ENCODE measurements at regions not wholly inside any gene's neighbourhood (a gene's known extent, or its start where the extent isn't known, plus 50 kb on each side); places are given as distances from the start of the nearest gene placed in this dataset.

- TF ChIP-seq EZH2 (IDR thresholded peaks at IDR 0.05; ENCODE audit: borderline replicate concordance, low read depth, low read length, severe bottlenecking) (no peak), CTCF (IDR thresholded peaks at IDR 0.05; ENCODE audit: borderline replicate concordance, extremely low read depth, low read length, poor library complexity, severe bottlenecking) (no peak)
- no peak for DNase-seq
Measured at GRCh38 chr10:44326474-44327030, 58.3 kb downstream of the CXCL12 start.

GRCh38 chr10:44325596-44326307 is 59.1 kb downstream of the CXCL12 start:
- Histone ChIP-seq H3K36me3 (ENCODE audit: insufficient read depth, low read length) (no peaks in the 10 kb centered on the region), H3K4me1 (ENCODE audit: insufficient read depth, low read length) (no peaks in the 10 kb centered on the region), H3K27me3 (ENCODE audit: insufficient read depth, low read length, poor library complexity) (no peaks in the 10 kb centered on the region), H4K20me1 (ENCODE audit: insufficient read depth, low read length) (no peaks in the 10 kb centered on the region), H3K79me2 (ENCODE audit: insufficient read depth, low read length) (no peaks in the 10 kb centered on the region), H3K4me2 (ENCODE audit: insufficient read depth, low read length) (no peak overlapping the region), H3K4me3 (ENCODE audit: low read depth in 1 of 2, low read length in 2 of 2) (no peak overlapping the region), H3K9ac (ENCODE audit: low read depth, low read length) (no peak overlapping the region), H3K27ac (ENCODE audit: low read length) (no peak overlapping the region), H3K9me3 (ENCODE audit: insufficient read depth, low read length, severe bottlenecking) (no peaks in the 10 kb centered on the region), H2AFZ (ENCODE audit: low read depth, low read length) (no peak overlapping the region)
- TF ChIP-seq CTCF (IDR thresholded peaks at IDR 0.05; ENCODE audit: borderline replicate concordance, extremely low read depth, low read length, poor library complexity, severe bottlenecking) = no peak
- TF ChIP-seq EZH2 (IDR thresholded peaks at IDR 0.05; ENCODE audit: borderline replicate concordance, low read depth, low read length, severe bottlenecking) = no peak
- ATAC-seq (ENCODE audit: insufficient read depth, low read depth) = no peak
- DNase-seq = no peak

More at GRCh38 chr10:44326474-44327030, 58.3 kb downstream of the CXCL12 start:
- Histone ChIP-seq H3K4me3 (ENCODE audit: low read depth in 1 of 2, low read length in 2 of 2) (no peak overlapping the region), H2AFZ (ENCODE audit: low read depth, low read length) (no peak overlapping the region), H3K27me3 (ENCODE audit: insufficient read depth, low read length, poor library complexity) (no peaks in the 10 kb centered on the region), H3K4me1 (ENCODE audit: insufficient read depth, low read length) (no peaks in the 10 kb centered on the region), H3K36me3 (ENCODE audit: insufficient read depth, low read length) (no peaks in the 10 kb centered on the region), H3K4me2 (ENCODE audit: insufficient read depth, low read length) (no peak overlapping the region), H4K20me1 (ENCODE audit: insufficient read depth, low read length) (no peaks in the 10 kb centered on the region), H3K9ac (ENCODE audit: low read depth, low read length) (no peak overlapping the region), H3K79me2 (ENCODE audit: insufficient read depth, low read length) (no peaks in the 10 kb centered on the region), H3K27ac (ENCODE audit: low read length) (no peak overlapping the region), H3K9me3 (ENCODE audit: insufficient read depth, low read length, severe bottlenecking) (no peaks in the 10 kb centered on the region)
- no peak for ATAC-seq (ENCODE audit: insufficient read depth, low read depth)

- no peaks in the 10 kb centered on the region for H4K20me1 ChIP-seq (ENCODE audit: insufficient read depth, low read length)
- no peaks in the 10 kb centered on the region for H3K79me2 ChIP-seq (ENCODE audit: insufficient read depth, low read length)
- H2AFZ ChIP-seq (ENCODE audit: low read depth, low read length) = no peak overlapping the region
- TF ChIP-seq EZH2 (IDR thresholded peaks at IDR 0.05; ENCODE audit: borderline replicate concordance, low read depth, low read length, severe bottlenecking) (no peak), CTCF (IDR thresholded peaks at IDR 0.05; ENCODE audit: borderline replicate concordance, extremely low read depth, low read length, poor library complexity, severe bottlenecking) (no peak)
- no peaks in the 10 kb centered on the region for H3K4me1 ChIP-seq (ENCODE audit: insufficient read depth, low read length)
- H3K27ac ChIP-seq (ENCODE audit: low read length) = no peak overlapping the region
- no peak overlapping the region for H3K4me3 ChIP-seq (ENCODE audit: low read depth in 1 of 2, low read length in 2 of 2)
- no peak for ATAC-seq (ENCODE audit: insufficient read depth, low read depth)
- no peak for DNase-seq
- H3K27me3 ChIP-seq (ENCODE audit: insufficient read depth, low read length, poor library complexity) = no peaks in the 10 kb centered on the region
- H3K4me2 ChIP-seq (ENCODE audit: insufficient read depth, low read length) = no peak overlapping the region
- no peak overlapping the region for H3K9ac ChIP-seq (ENCODE audit: low read depth, low read length)
- H3K36me3 ChIP-seq (ENCODE audit: insufficient read depth, low read length) = no peaks in the 10 kb centered on the region
- no peaks in the 10 kb centered on the region for H3K9me3 ChIP-seq (ENCODE audit: insufficient read depth, low read length, severe bottlenecking)
Measured at GRCh38 chr10:44325157-44325556, 59.7 kb downstream of the CXCL12 start.
